ENCODE measurements at regions not wholly inside any gene's neighbourhood (a gene's known extent, or its start where the extent isn't known, plus 50 kb on each side); places are given as distances from the start of the nearest gene placed in this dataset.

DNA sequence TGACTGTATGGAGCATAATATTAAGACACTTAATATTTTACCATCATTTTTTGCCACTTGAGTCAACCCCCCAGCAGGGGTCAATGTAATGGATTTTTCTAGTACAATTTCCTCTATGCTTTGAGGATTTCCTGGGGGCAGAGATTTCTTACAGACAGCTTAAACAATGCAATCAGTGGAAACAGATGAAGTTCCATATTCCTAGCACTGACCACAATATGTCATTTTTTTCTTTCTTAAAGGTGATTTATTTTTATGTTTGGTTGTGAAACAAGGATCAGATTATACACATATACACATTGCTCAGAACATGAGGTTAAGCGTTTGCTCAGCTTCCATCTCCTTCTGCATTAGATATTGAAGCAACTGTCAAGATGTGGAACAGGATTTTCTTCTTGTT is 82.0 kb upstream of the ID4 start:
- TF ChIP-seq POLR2A (IDR thresholded peaks at IDR 0.05; ENCODE audit: low read length) (no peak), GATA1 (IDR thresholded peaks at IDR 0.05; ENCODE audit: low read depth, low read length) (no peak)
